OCI-LY3 (cell line): ENCODE measurements at regions not wholly inside any gene's neighbourhood (a gene's known extent, or its start where the extent isn't known, plus 50 kb on each side); places are given as distances from the start of the nearest gene placed in this dataset.

Experiments used
- H2AFZ ChIP-seq: fragments of 200-600, 300-600 bp; shearing (Covaris generic); 2 replicates; pipeline ENCODE4 v1.6.0; 2014; ENCODE audit warnings: antibody characterized with exemption, low read depth, low read length
- H3K27ac ChIP-seq: fragments of 200-600, 300-600 bp; sonication (generic); 2 replicates; pipeline ENCODE4 v1.5.1; 2014; ENCODE audit warnings: mild to moderate bottlenecking, low read length, moderate library complexity, mixed read lengths
- H3K27me3 ChIP-seq: fragments of 200-600, 300-600 bp; sonication (generic); 2 replicates; pipeline ENCODE4 v1.6.1; 2014; ENCODE audit warnings: low read depth, low read length, mixed read lengths
- H3K36me3 ChIP-seq: fragments of 200-600, 300-600 bp; sonication (generic); replicated peaks from 2 replicates; pipeline ENCODE3; 2014; ENCODE audit warnings: low read depth, low read length, mixed read lengths
- H3K4me1 ChIP-seq: fragments of 300-600, 200-600 bp; sonication (generic); 2 replicates; pipeline ENCODE4 v1.6.1; 2014; ENCODE audit warnings: low read length, mixed read lengths
- H3K4me2 ChIP-seq: fragments of 200-600, 300-600 bp; sonication (generic); 2 replicates; pipeline ENCODE4 v1.6.1; 2014; ENCODE audit warnings: low read length, mixed read lengths
- H3K4me3 ChIP-seq: fragments of 300-600, 200-600 bp; sonication (generic); 2 replicates; pipeline ENCODE4 v1.5.1; 2014; ENCODE audit warnings: antibody characterized with exemption, mild to moderate bottlenecking, low read length, moderate library complexity
- H3K79me2 ChIP-seq: fragments of 300-600, 200-600 bp; shearing (Covaris generic); 2 replicates; pipeline ENCODE4 v1.6.1; 2014; ENCODE audit warnings: mild to moderate bottlenecking, low read length, mixed read lengths
- H3K9ac ChIP-seq: fragments of 300-600, 200-600 bp; shearing (Covaris generic); 2 replicates; pipeline ENCODE4 v1.6.0; 2014; ENCODE audit warnings: mild to moderate bottlenecking, low read length, moderate library complexity
- H3K9me3 ChIP-seq: fragments of 200-600, 300-600 bp; shearing (Covaris generic); 2 replicates; pipeline ENCODE4 v1.6.1; 2014; ENCODE audit warnings: low read length, mixed read lengths; ENCODE audit not compliant: insufficient read depth
- H4K20me1 ChIP-seq: fragments of 200-600, 300-600 bp; sonication (generic); 2 replicates; pipeline ENCODE4 v1.6.1; 2016; ENCODE audit warnings: low read length, mixed read lengths; ENCODE audit not compliant: insufficient read depth
- EZH2phosphoT487 ChIP-seq: fragments of 200-600 bp; shearing (Covaris generic); IDR thresholded peaks from 2 replicates; pipeline ENCODE4 v1.6.1; 2018; ENCODE audit warnings: antibody characterized with exemption, mixed run types, low read depth
- TF ChIP-seq, protein P1 (sequence below): fragments of 200-600, 300-600 bp; sonication (generic); IDR thresholded peaks from 2 replicates; pipeline ENCODE4 v1.5.1; 2014; ENCODE audit warnings: antibody characterized with exemption, low read length, low read depth

- Histone ChIP-seq H3K4me3 (no peak overlapping the region), H3K27ac (no peak overlapping the region), H3K9me3 (no peaks in the 10 kb centered on the region), H3K4me2 (no peak overlapping the region), H4K20me1 (no peaks in the 10 kb centered on the region), H3K79me2 (no peaks in the 10 kb centered on the region), H3K36me3 (no peaks in the 10 kb centered on the region), H3K4me1 (no peaks in the 10 kb centered on the region), H2AFZ (no peak overlapping the region), H3K9ac (no peak overlapping the region), H3K27me3 (no peaks in the 10 kb centered on the region)
- no peak for TF ChIP-seq EZH2phosphoT487
- TF ChIP-seq, protein P1, sequence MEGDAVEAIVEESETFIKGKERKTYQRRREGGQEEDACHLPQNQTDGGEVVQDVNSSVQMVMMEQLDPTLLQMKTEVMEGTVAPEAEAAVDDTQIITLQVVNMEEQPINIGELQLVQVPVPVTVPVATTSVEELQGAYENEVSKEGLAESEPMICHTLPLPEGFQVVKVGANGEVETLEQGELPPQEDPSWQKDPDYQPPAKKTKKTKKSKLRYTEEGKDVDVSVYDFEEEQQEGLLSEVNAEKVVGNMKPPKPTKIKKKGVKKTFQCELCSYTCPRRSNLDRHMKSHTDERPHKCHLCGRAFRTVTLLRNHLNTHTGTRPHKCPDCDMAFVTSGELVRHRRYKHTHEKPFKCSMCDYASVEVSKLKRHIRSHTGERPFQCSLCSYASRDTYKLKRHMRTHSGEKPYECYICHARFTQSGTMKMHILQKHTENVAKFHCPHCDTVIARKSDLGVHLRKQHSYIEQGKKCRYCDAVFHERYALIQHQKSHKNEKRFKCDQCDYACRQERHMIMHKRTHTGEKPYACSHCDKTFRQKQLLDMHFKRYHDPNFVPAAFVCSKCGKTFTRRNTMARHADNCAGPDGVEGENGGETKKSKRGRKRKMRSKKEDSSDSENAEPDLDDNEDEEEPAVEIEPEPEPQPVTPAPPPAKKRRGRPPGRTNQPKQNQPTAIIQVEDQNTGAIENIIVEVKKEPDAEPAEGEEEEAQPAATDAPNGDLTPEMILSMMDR: no peak
Observed at GRCh38 chr12:114933428-114934160, 249.6 kb upstream of the TBX3 start.

- H3K9me3 ChIP-seq: no peaks in the 10 kb centered on the region
- no peak overlapping the region for H3K9ac ChIP-seq
- TF ChIP-seq EZH2phosphoT487: no peak
- TF ChIP-seq, protein P1: no peak
- H3K27me3 ChIP-seq: no peaks in the 10 kb centered on the region
- H3K4me3 ChIP-seq: no peak overlapping the region
- no peak overlapping the region for H3K27ac ChIP-seq
- no peaks in the 10 kb centered on the region for H3K79me2 ChIP-seq
- H2AFZ ChIP-seq: no peak overlapping the region
- no peaks in the 10 kb centered on the region for H3K36me3 ChIP-seq
- H3K4me2 ChIP-seq: no peak overlapping the region
- no peaks in the 10 kb centered on the region for H3K4me1 ChIP-seq
- no peaks in the 10 kb centered on the region for H4K20me1 ChIP-seq
Observed at GRCh38 chr12:114932806-114933205, 248.8 kb upstream of the TBX3 start.

GRCh38 chr12:114931025-114931424 lies 247.1 kb upstream of the TBX3 start:
- TF ChIP-seq EZH2phosphoT487: no peak
- TF ChIP-seq, protein P1: no peak
- Histone ChIP-seq H4K20me1 (no peaks in the 10 kb centered on the region), H3K27ac (no peak overlapping the region), H3K9ac (no peak overlapping the region), H3K36me3 (no peaks in the 10 kb centered on the region), H3K27me3 (no peaks in the 10 kb centered on the region), H3K9me3 (no peaks in the 10 kb centered on the region), H3K4me2 (no peak overlapping the region), H2AFZ (no peak overlapping the region), H3K4me1 (no peaks in the 10 kb centered on the region), H3K79me2 (no peaks in the 10 kb centered on the region), H3K4me3 (no peak overlapping the region)

GRCh38 chr12:114926341-114926740 lies 242.4 kb upstream of the TBX3 start:
- Histone ChIP-seq H2AFZ (no peak overlapping the region), H3K79me2 (no peaks in the 10 kb centered on the region), H3K9ac (no peak overlapping the region), H3K27me3 (no peaks in the 10 kb centered on the region), H3K4me2 (no peak overlapping the region), H4K20me1 (no peaks in the 10 kb centered on the region), H3K4me3 (no peak overlapping the region), H3K4me1 (peaks cover 7% of the 10 kb centered on the region; the same call in 1 of the 2 replicates), H3K36me3 (no peaks in the 10 kb centered on the region), H3K27ac (no peak overlapping the region), H3K9me3 (no peaks in the 10 kb centered on the region)
- TF ChIP-seq, protein P1: no peak
- TF ChIP-seq EZH2phosphoT487: no peak
